Astrocyte (in vitro differentiated cells and primary cell): ENCODE measurements at regions not wholly inside any gene's neighbourhood (a gene's known extent, or its start where the extent isn't known, plus 50 kb on each side); places are given as distances from the start of the nearest gene placed in this dataset.

ENCODE experiments used
- DNase-seq: peaks from one replicate; pipeline ENCODE4 v3.0.0-alpha.2; 2010; ENCODE audit warnings: low read depth
- FAIRE-seq: peaks from 2 replicates; lab custom pipeline; 2011; peaks lifted over from hg19 to GRCh38; lab: Jason Lieb, UNC
- H2AFZ ChIP-seq: 2 replicates; pipeline ENCODE4 v1.6.0; 2012; ENCODE audit warnings: low read depth, low read length, inconsistent platforms
- H3K27ac ChIP-seq: 2 replicates; pipeline ENCODE4 v1.5.1; 2011; ENCODE audit warnings: low read depth, low read length, inconsistent platforms
- H3K27me3 ChIP-seq: 2 replicates; pipeline ENCODE4 v1.6.0; 2011; ENCODE audit warnings: low read length, inconsistent platforms; ENCODE audit not compliant: insufficient read depth
- H3K36me3 ChIP-seq: 2 replicates; pipeline ENCODE4 v1.5.1; 2011; ENCODE audit warnings: low read length, inconsistent platforms; ENCODE audit not compliant: insufficient read depth
- H3K4me1 ChIP-seq: 2 replicates; pipeline ENCODE4 v1.5.1; 2011; ENCODE audit warnings: low read length, inconsistent platforms; ENCODE audit not compliant: insufficient read depth
- H3K4me2 ChIP-seq: 2 replicates; pipeline ENCODE4 v1.6.0; 2012; ENCODE audit warnings: low read length, inconsistent platforms
- H3K4me3 ChIP-seq: 2 replicates; pipeline ENCODE4 v1.5.1; 2011; ENCODE audit warnings: low read depth, mild to moderate bottlenecking, low read length, inconsistent platforms; ENCODE audit not compliant: insufficient read depth
- H3K79me2 ChIP-seq: 2 replicates; pipeline ENCODE4 v1.6.0; 2012; ENCODE audit warnings: mild to moderate bottlenecking, low read length, inconsistent platforms; ENCODE audit not compliant: insufficient read depth
- H3K9ac ChIP-seq: 2 replicates; pipeline ENCODE4 v1.6.0; 2012; ENCODE audit warnings: mild to moderate bottlenecking, low read length, inconsistent platforms
- H3K9me3 ChIP-seq: 2 replicates; pipeline ENCODE4 v1.5.1; 2012; ENCODE audit warnings: low read depth, mild to moderate bottlenecking, low read length, inconsistent platforms; ENCODE audit not compliant: insufficient read depth
- H4K20me1 ChIP-seq: 2 replicates; pipeline ENCODE4 v1.6.0; 2012; ENCODE audit warnings: low read length, inconsistent platforms; ENCODE audit not compliant: insufficient read depth
- H3K27ac Mint-ChIP-seq: one replicate; pipeline ENCODE4 v1.8.0; 2021; ENCODE audit warnings: mild to moderate bottlenecking, mixed read lengths; ENCODE audit not compliant: unreplicated experiment
- H3K27me3 Mint-ChIP-seq: one replicate; pipeline ENCODE4 v1.8.0; 2021; ENCODE audit warnings: low read depth, mixed read lengths; ENCODE audit not compliant: unreplicated experiment
- H3K36me3 Mint-ChIP-seq: one replicate; pipeline ENCODE4 v1.8.0; 2021; ENCODE audit warnings: low read depth, mixed read lengths; ENCODE audit not compliant: unreplicated experiment
- H3K4me1 Mint-ChIP-seq: one replicate; pipeline ENCODE4 v1.8.0; 2021; ENCODE audit warnings: low read depth, mixed read lengths; ENCODE audit not compliant: unreplicated experiment
- H3K4me3 Mint-ChIP-seq: one replicate; pipeline ENCODE4 v1.8.0; 2021; ENCODE audit warnings: mild to moderate bottlenecking, moderate library complexity, mixed read lengths; ENCODE audit not compliant: unreplicated experiment
- H3K9me3 Mint-ChIP-seq: one replicate; pipeline ENCODE4 v1.8.0; 2021; ENCODE audit warnings: mild to moderate bottlenecking, mixed read lengths; ENCODE audit not compliant: unreplicated experiment
- EZH2 ChIP-seq: IDR thresholded peaks from 2 replicates; pipeline ENCODE4 v1.6.1; 2012; ENCODE audit warnings: mild to moderate bottlenecking, low read length, inconsistent platforms; ENCODE audit not compliant: insufficient read depth
- TF ChIP-seq, protein P1 (sequence below): IDR thresholded peaks from 2 replicates; pipeline ENCODE4 v1.5.1; 2011; ENCODE audit warnings: low read depth, mild to moderate bottlenecking, inconsistent platforms, low read length, moderate library complexity; ENCODE audit not compliant: insufficient read depth

DNA sequence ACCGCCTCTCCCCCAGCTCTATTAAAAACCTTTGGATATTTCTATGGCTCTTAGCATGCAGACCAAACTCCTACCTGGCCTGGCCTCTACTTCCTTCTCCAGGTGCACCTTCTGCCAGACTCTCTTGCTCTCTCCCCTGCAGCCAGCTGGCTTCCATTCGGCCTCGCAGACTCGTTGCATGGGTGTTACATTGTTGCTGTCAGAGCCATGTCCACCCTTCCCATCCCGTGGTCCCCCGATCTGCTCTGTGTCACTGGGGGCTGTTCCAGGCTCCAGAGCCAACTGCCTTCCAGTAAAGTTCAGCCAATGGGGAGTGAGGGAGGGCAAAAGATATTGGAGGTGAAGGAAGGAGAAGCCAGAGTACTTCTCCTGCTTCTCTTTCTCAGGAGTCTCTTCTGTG lies 112.5 kb upstream of the LGALSL start:
- Mint-ChIP-seq H3K27ac (no peak overlapping the region), H3K9me3 (no peaks in the 10 kb centered on the region), H3K36me3 (no peaks in the 10 kb centered on the region), H3K4me1 (peaks cover 21% of the 10 kb centered on the region), H3K27me3 (peaks cover 12% of the 10 kb centered on the region), H3K4me3 (no peak overlapping the region)
- Histone ChIP-seq H3K36me3 (no peaks in the 10 kb centered on the region), H2AFZ (no peak overlapping the region), H3K9ac (no peak overlapping the region), H3K79me2 (no peaks in the 10 kb centered on the region), H3K27me3 (peaks cover 53% of the 10 kb centered on the region), H3K4me3 (no peak overlapping the region), H4K20me1 (no peaks in the 10 kb centered on the region), H3K4me2 (no peak overlapping the region), H3K4me1 (peaks cover 10% of the 10 kb centered on the region), H3K27ac (no peak overlapping the region), H3K9me3 (no peaks in the 10 kb centered on the region)
- TF ChIP-seq, protein P1, sequence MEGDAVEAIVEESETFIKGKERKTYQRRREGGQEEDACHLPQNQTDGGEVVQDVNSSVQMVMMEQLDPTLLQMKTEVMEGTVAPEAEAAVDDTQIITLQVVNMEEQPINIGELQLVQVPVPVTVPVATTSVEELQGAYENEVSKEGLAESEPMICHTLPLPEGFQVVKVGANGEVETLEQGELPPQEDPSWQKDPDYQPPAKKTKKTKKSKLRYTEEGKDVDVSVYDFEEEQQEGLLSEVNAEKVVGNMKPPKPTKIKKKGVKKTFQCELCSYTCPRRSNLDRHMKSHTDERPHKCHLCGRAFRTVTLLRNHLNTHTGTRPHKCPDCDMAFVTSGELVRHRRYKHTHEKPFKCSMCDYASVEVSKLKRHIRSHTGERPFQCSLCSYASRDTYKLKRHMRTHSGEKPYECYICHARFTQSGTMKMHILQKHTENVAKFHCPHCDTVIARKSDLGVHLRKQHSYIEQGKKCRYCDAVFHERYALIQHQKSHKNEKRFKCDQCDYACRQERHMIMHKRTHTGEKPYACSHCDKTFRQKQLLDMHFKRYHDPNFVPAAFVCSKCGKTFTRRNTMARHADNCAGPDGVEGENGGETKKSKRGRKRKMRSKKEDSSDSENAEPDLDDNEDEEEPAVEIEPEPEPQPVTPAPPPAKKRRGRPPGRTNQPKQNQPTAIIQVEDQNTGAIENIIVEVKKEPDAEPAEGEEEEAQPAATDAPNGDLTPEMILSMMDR, result no peak
- TF ChIP-seq EZH2, result no peak
- no peak for FAIRE-seq
- DNase-seq, result no peak

DNA sequence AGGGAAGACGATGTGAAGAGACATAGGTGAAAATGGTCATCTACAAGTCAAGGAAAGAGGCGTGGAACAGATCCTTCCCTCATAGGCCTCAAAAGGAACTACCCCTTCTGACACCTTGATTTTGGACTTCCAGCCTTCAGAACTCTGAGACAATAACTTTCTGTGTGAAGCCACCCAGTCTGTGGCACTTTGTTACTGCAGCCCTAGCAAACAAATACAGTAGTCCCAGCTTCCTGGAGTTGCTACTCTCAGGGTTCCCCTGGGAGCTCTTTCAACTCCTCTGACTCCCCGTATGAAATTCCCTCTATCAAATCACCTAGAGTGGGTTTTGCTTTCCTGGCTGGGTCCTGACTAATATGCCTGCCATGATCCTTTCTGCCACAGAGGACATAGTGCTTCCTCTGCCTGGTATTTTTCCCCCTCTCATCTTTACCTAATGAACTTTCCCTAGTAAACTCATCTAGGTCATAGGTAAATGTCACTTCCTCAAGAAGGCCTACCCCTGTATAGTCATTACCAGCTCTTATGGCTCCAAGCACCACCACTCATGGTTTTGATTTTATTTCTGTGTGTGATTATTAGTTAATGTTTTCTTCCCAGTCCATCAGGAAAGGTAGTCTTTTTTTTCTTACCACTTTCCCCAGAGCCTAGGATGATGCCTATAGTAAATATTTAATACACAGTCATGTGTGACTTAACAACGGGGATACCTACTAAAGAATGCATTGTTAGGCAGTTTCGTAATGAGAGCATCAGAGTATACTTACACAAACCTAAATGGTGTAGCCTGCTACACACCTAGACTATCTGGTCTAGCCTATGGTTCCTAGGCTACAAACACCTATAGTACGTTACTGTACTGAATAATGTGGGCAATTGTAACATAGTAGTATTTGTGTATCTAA lies 111.5 kb upstream of the LGALSL start:
- no peak overlapping the region for H3K9ac ChIP-seq
- H3K27ac ChIP-seq, result no peak overlapping the region
- Mint-ChIP-seq H3K27ac (no peak overlapping the region), H3K4me1 (peaks cover 21% of the 10 kb centered on the region), H3K4me3 (no peak overlapping the region), H3K9me3 (no peaks in the 10 kb centered on the region), H3K27me3 (peaks cover 12% of the 10 kb centered on the region), H3K36me3 (no peaks in the 10 kb centered on the region)
- no peak for DNase-seq
- no peak overlapping the region for H3K4me2 ChIP-seq
- no peaks in the 10 kb centered on the region for H4K20me1 ChIP-seq
- peaks cover 53% of the 10 kb centered on the region for H3K27me3 ChIP-seq
- no peaks in the 10 kb centered on the region for H3K9me3 ChIP-seq
- H2AFZ ChIP-seq, result no peak overlapping the region
- TF ChIP-seq, protein P1, result no peak
- TF ChIP-seq EZH2, result no peak
- peaks cover 10% of the 10 kb centered on the region for H3K4me1 ChIP-seq
- FAIRE-seq, result no peak
- H3K36me3 ChIP-seq, result no peaks in the 10 kb centered on the region
- no peaks in the 10 kb centered on the region for H3K79me2 ChIP-seq
- H3K4me3 ChIP-seq, result no peak overlapping the region

DNA sequence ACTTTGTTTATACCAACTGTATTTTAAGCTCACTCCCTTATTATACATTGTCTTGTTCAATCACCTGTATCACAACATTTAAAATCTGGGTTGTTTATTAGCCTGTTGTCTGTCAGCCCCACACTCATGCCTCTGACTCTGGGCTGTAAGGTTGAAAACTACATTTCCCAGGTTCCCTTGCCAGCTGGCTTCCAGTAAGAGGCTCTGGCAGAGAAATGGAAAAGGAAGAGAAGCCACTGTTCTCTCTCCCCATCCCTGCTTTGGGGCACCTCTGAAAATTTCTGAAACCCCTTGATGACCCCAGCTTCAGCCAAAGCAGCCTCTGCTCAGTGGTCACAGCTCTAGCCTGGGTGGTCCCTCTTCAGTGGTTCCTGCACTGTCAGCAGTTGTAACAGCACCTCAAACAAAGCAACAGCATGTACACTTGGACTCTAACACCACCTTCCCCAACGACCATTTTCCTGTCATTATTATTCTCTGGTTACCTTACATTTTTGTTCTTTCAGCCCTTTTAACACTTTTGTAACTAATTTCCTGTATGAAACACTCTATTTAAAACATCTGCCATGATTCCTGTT lies 108.9 kb upstream of the LGALSL start:
- H3K9me3 ChIP-seq, result no peaks in the 10 kb centered on the region
- no peak overlapping the region for H3K4me3 Mint-ChIP-seq
- H4K20me1 ChIP-seq, result no peaks in the 10 kb centered on the region
- H2AFZ ChIP-seq, result no peak overlapping the region
- peaks cover 49% of the 10 kb centered on the region for H3K27me3 ChIP-seq
- no peaks in the 10 kb centered on the region for H3K36me3 ChIP-seq
- no peak overlapping the region for H3K4me2 ChIP-seq
- DNase-seq (no peak), FAIRE-seq (no peak)
- TF ChIP-seq EZH2, result no peak
- TF ChIP-seq, protein P1, result no peak
- H3K79me2 ChIP-seq, result no peaks in the 10 kb centered on the region
- no peak overlapping the region for H3K4me3 ChIP-seq
- H3K4me1 Mint-ChIP-seq, result peaks cover 23% of the 10 kb centered on the region
- no peak overlapping the region for H3K27ac ChIP-seq
- no peak overlapping the region for H3K27ac Mint-ChIP-seq
- peaks cover 8% of the 10 kb centered on the region for H3K4me1 ChIP-seq
- no peaks in the 10 kb centered on the region for H3K36me3 Mint-ChIP-seq
- no peak overlapping the region for H3K9ac ChIP-seq
- peaks cover 12% of the 10 kb centered on the region for H3K27me3 Mint-ChIP-seq
- no peaks in the 10 kb centered on the region for H3K9me3 Mint-ChIP-seq
